KMS-11 (cell line): ENCODE measurements at regions not wholly inside any gene's neighbourhood (a gene's known extent, or its start where the extent isn't known, plus 50 kb on each side); places are given as distances from the start of the nearest gene placed in this dataset.

Experiments
- H2AFZ ChIP-seq: fragments of 200-600 bp; sonication (generic); 2 replicates; pipeline ENCODE4 v1.6.1; 2016; ENCODE audit warnings: antibody characterized with exemption, mixed run types, low read depth
- H3K27ac ChIP-seq: fragments of 200-600 bp; sonication (generic); 2 replicates; pipeline ENCODE4 v1.6.1; 2016; ENCODE audit warnings: mild to moderate bottlenecking, mixed run types
- H3K27me3 ChIP-seq: fragments of 200-600 bp; sonication (generic); 2 replicates; pipeline ENCODE4 v1.6.1; 2017; ENCODE audit warnings: mild to moderate bottlenecking, low read depth, mixed run types, moderate library complexity; ENCODE audit not compliant: insufficient read depth
- H3K36me3 ChIP-seq: fragments of 200-600 bp; sonication (generic); 2 replicates; pipeline ENCODE4 v1.6.1; 2017; ENCODE audit warnings: mild to moderate bottlenecking, mixed run types; ENCODE audit not compliant: insufficient read depth
- H3K4me1 ChIP-seq: fragments of 200-600 bp; sonication (generic); 2 replicates; pipeline ENCODE4 v1.6.1; 2016; ENCODE audit warnings: mild to moderate bottlenecking, low read depth, mixed run types; ENCODE audit not compliant: poor library complexity, severe bottlenecking
- H3K4me2 ChIP-seq: fragments of 200-600 bp; sonication (generic); 2 replicates; pipeline ENCODE4 v1.7.0; 2016; ENCODE audit warnings: mild to moderate bottlenecking, mixed run types
- H3K4me3 ChIP-seq: fragments of 200-600 bp; sonication (generic); IDR thresholded peaks from 2 replicates; pipeline ENCODE4 v1.6.1; 2017; ENCODE audit warnings: low read depth, low read length, mixed read lengths; ENCODE audit not compliant: insufficient read depth
- H3K79me2 ChIP-seq: fragments of 200-600 bp; sonication (generic); 2 replicates; pipeline ENCODE4 v1.6.1; 2016; ENCODE audit warnings: low read depth, mixed run types; ENCODE audit not compliant: insufficient read depth
- H3K9ac ChIP-seq: fragments of 200-600 bp; sonication (generic); 2 replicates; pipeline ENCODE4 v1.6.1; 2016; ENCODE audit warnings: mild to moderate bottlenecking, mixed run types
- H4K20me1 ChIP-seq: fragments of 200-600 bp; sonication (generic); 2 replicates; pipeline ENCODE4 v1.6.1; 2016; ENCODE audit warnings: mild to moderate bottlenecking, mixed run types; ENCODE audit not compliant: insufficient read depth
- CTCF ChIP-seq: fragments of 200-600 bp; sonication (generic); conservative IDR thresholded peaks from 2 replicates; pipeline ENCODE4 v1.6.1; 2017; ENCODE audit warnings: low read depth, mild to moderate bottlenecking, antibody characterized with exemption, low read length, moderate library complexity, mixed read lengths

GRCh38 chr1:189499736-189500135, 977.9 kb downstream of the BRINP3 start:
- H3K4me1 ChIP-seq = no peaks in the 10 kb centered on the region
- no peak overlapping the region for H3K4me2 ChIP-seq
- H3K4me3 ChIP-seq = no peak overlapping the region
- H3K36me3 ChIP-seq = no peaks in the 10 kb centered on the region
- H2AFZ ChIP-seq = no peak overlapping the region
- no peak overlapping the region for H3K9ac ChIP-seq
- no peak for TF ChIP-seq CTCF
- no peaks in the 10 kb centered on the region for H3K27me3 ChIP-seq
- no peaks in the 10 kb centered on the region for H4K20me1 ChIP-seq
- no peaks in the 10 kb centered on the region for H3K79me2 ChIP-seq
- H3K27ac ChIP-seq = no peak overlapping the region

- Histone ChIP-seq H3K4me3 (no peak overlapping the region), H3K36me3 (no peaks in the 10 kb centered on the region)
Measured at GRCh38 chr1:189500778-189501177, 976.9 kb downstream of the BRINP3 start.

GRCh38 chr1:189510827-189511226, 966.8 kb downstream of the BRINP3 start:
- Histone ChIP-seq H3K79me2 (no peaks in the 10 kb centered on the region), H2AFZ (no peak overlapping the region), H3K36me3 (no peaks in the 10 kb centered on the region), H3K27ac (no peak overlapping the region), H3K4me3 (no peak overlapping the region), H3K4me2 (no peak overlapping the region), H3K27me3 (no peaks in the 10 kb centered on the region), H4K20me1 (no peaks in the 10 kb centered on the region), H3K4me1 (no peaks in the 10 kb centered on the region), H3K9ac (no peak overlapping the region)
- no peak for TF ChIP-seq CTCF

More at GRCh38 chr1:189500778-189501177, 976.9 kb downstream of the BRINP3 start:
- Histone ChIP-seq H3K4me2 (no peak overlapping the region), H3K27ac (no peak overlapping the region), H3K27me3 (no peaks in the 10 kb centered on the region), H3K9ac (no peak overlapping the region), H3K79me2 (no peaks in the 10 kb centered on the region), H2AFZ (no peak overlapping the region), H4K20me1 (no peaks in the 10 kb centered on the region), H3K4me1 (no peaks in the 10 kb centered on the region)
- TF ChIP-seq CTCF = no peak

GRCh38 chr1:189513091-189513490, 964.6 kb downstream of the BRINP3 start:
- no peak for TF ChIP-seq CTCF
- no peak overlapping the region for H3K4me3 ChIP-seq
- no peaks in the 10 kb centered on the region for H3K4me1 ChIP-seq
- H4K20me1 ChIP-seq = no peaks in the 10 kb centered on the region
- no peak overlapping the region for H3K4me2 ChIP-seq
- H3K27me3 ChIP-seq = no peaks in the 10 kb centered on the region
- H3K36me3 ChIP-seq = no peaks in the 10 kb centered on the region
- no peak overlapping the region for H3K9ac ChIP-seq
- H2AFZ ChIP-seq = no peak overlapping the region
- H3K27ac ChIP-seq = no peak overlapping the region
- no peaks in the 10 kb centered on the region for H3K79me2 ChIP-seq
